Suprapubic skin (tissue), 4 donors: ENCODE measurements at regions not wholly inside any gene's neighbourhood (a gene's known extent, or its start where the extent isn't known, plus 50 kb on each side); places are given as distances from the start of the nearest gene placed in this dataset.

Experiments
- EP300 ChIP-seq: sonication (generic); formaldehyde crosslinking; IDR thresholded peaks from one replicate; pipeline ENCODE4 v1.6.1; 2017; ENCODE audit warnings: antibody characterized with exemption
- POLR2AphosphoS5 ChIP-seq, 3 donors: sonication (generic); formaldehyde crosslinking; IDR thresholded peaks; one replicate each; pipeline ENCODE4 v1.6.1; 2017; ENCODE audit warnings: antibody characterized with exemption in 3 of 3
- TF ChIP-seq, protein P1 (sequence below), 2 donors: fragments of 200-600 bp in 1 of 2; fragments of 450-650 bp in 1 of 2; sonication (generic) in 1 of 2; IDR thresholded peaks; one replicate each; pipeline ENCODE4 v1.5.1; 2016 to 2019; ENCODE audit warnings: antibody characterized with exemption in 2 of 2, mild to moderate bottlenecking in 1 of 2, moderate library complexity in 1 of 2

DNA sequence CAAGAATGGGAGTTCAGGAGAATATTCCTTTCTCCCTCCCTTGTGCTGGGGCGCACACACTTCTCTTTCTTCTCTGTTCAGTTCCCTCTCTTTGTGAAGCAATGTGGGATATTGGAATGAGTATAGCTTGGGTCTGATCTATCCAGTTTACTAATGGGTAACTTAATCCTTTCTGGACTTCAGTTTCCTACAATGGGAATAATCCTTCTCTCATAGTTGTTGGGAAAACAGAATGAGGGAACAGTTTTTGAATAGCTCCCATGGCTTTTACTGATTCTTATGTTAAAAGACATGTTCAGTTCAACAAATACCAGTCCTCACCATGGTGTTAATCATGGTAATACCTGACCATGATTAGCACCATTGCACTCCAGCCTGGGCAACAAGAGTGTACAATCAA, 93.1 kb downstream of the ARL4C start:
- TF ChIP-seq, protein P1, sequence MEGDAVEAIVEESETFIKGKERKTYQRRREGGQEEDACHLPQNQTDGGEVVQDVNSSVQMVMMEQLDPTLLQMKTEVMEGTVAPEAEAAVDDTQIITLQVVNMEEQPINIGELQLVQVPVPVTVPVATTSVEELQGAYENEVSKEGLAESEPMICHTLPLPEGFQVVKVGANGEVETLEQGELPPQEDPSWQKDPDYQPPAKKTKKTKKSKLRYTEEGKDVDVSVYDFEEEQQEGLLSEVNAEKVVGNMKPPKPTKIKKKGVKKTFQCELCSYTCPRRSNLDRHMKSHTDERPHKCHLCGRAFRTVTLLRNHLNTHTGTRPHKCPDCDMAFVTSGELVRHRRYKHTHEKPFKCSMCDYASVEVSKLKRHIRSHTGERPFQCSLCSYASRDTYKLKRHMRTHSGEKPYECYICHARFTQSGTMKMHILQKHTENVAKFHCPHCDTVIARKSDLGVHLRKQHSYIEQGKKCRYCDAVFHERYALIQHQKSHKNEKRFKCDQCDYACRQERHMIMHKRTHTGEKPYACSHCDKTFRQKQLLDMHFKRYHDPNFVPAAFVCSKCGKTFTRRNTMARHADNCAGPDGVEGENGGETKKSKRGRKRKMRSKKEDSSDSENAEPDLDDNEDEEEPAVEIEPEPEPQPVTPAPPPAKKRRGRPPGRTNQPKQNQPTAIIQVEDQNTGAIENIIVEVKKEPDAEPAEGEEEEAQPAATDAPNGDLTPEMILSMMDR (IDR thresholded peaks at IDR 0.05), result no peak
- no peak for TF ChIP-seq POLR2AphosphoS5 (IDR thresholded peaks at IDR 0.05)
- TF ChIP-seq EP300, result no peak
